Mucosa of descending colon (tissue), 3 donors: ENCODE measurements at regions not wholly inside any gene's neighbourhood (a gene's known extent, or its start where the extent isn't known, plus 50 kb on each side); places are given as distances from the start of the nearest gene placed in this dataset.

Experiments
- ATAC-seq: fragments of 200-7000 bp; cut with Tn5 transposase; one replicate; pipeline ENCODE4 v1.9.1; 2020; ENCODE audit warnings: mild to moderate bottlenecking, moderate library complexity
- DNase-seq, 3 donors: peaks; one replicate each; pipeline ENCODE4 v3.0.0-alpha.2; 2020
- H3K36me3 ChIP-seq: fragments of 200-600 bp; one replicate; pipeline ENCODE4 v1.8.0; 2021; ENCODE audit warnings: low read depth, mild to moderate bottlenecking
- H3K4me1 ChIP-seq: fragments of 200-600 bp; one replicate; pipeline ENCODE4 v1.8.0; 2021; ENCODE audit warnings: low read depth, mild to moderate bottlenecking
- H3K4me3 ChIP-seq: fragments of 200-600 bp; one replicate; pipeline ENCODE4 v1.8.0; 2021; ENCODE audit warnings: mild to moderate bottlenecking
- H3K9me3 ChIP-seq: fragments of 200-600 bp; one replicate; pipeline ENCODE4 v1.8.0; 2021; ENCODE audit warnings: mild to moderate bottlenecking
- intact Hi-C, 2 donors: fragments of 100-400 bp; cut with DNase I in 1 of 2; cut with micrococcal nuclease in 1 of 2; formaldehyde crosslinking; loops; one replicate each; pipeline versions ENCODE4 v1.11.0 to v1.11.1; 2022; cut with DNase I, micrococcal nuclease
- TF ChIP-seq, protein P1 (sequence below): fragments of 200-600 bp; IDR thresholded peaks from one replicate; pipeline ENCODE4 v1.8.0; 2022; ENCODE audit warnings: antibody characterized with exemption, mild to moderate bottlenecking
- donor health status: DM: no; HTN: no; CAD: no; lungs with moderate emphysema.
- donor health status: DM: no; HTN: no; CAD: no.
- donor health status: DM: no; HTN: yes; CAD: no.

DNA sequence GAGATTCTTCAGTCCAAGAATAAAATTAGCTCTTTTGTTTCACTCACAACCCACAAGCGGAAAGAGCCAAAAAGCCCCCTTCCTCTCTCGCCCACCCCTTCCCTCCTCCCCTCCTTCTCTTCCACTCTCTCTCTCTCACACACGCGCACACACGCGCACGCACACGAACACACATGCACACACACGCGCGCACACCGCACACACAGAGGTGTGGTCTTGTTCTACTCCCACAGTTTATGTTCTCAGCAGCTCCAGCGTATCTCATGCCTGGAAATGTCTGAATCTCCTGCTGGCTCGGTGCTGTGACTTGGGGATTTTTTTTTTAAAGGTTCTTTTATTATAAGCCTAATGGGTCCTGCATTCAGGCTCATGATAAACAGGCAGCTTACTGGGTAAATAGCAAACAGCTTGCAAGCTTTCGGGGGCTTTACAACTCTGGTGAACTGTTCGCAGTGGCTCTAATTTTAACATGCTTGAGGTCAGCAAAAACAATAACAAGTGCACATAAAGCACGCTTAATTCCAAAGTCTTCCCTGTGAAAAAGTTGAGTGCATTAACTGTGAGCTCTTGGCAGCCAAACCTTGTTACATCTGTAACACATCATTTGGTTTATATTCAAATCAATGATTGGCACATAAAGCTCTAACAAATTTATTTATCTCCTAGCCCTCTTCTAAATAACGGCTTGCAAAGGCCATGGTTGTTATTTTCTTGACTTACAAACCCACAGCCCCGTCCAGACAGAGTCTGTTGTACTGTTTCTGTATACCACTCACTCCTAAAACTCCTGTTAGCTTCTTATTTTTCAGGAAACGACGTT lies 424.1 kb upstream of the MGMT start:
- DNase-seq (no peak), ATAC-seq (no peak)
- TF ChIP-seq, protein P1, sequence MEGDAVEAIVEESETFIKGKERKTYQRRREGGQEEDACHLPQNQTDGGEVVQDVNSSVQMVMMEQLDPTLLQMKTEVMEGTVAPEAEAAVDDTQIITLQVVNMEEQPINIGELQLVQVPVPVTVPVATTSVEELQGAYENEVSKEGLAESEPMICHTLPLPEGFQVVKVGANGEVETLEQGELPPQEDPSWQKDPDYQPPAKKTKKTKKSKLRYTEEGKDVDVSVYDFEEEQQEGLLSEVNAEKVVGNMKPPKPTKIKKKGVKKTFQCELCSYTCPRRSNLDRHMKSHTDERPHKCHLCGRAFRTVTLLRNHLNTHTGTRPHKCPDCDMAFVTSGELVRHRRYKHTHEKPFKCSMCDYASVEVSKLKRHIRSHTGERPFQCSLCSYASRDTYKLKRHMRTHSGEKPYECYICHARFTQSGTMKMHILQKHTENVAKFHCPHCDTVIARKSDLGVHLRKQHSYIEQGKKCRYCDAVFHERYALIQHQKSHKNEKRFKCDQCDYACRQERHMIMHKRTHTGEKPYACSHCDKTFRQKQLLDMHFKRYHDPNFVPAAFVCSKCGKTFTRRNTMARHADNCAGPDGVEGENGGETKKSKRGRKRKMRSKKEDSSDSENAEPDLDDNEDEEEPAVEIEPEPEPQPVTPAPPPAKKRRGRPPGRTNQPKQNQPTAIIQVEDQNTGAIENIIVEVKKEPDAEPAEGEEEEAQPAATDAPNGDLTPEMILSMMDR, result no peak
- intact Hi-C loops, result no loop called here
- H3K4me1 ChIP-seq, result no peaks in the 10 kb centered on the region
- H3K9me3 ChIP-seq, result no peaks in the 10 kb centered on the region
- H3K4me3 ChIP-seq, result no peak overlapping the region
- H3K36me3 ChIP-seq, result no peaks in the 10 kb centered on the region

DNA sequence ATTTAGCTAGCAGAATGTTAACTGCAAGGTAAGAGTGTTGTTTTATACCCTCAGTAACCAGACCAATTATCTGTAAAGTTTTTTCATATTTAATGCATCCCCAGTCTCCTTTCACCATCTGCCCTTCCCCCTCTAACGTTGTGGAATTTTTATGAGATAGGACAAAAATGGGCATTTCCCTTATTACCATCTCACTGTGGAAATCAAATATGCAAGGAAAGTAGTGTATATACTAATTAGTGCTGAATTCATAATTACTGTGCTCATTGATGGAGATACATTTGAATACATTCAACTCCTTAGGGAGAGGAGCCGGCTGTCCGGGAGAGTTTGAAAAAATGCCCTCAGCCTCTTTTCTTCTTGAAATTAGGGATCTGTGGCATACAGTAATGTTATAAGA lies 423.4 kb upstream of the MGMT start:
- no peaks in the 10 kb centered on the region for H3K9me3 ChIP-seq
- H3K4me1 ChIP-seq, result no peaks in the 10 kb centered on the region
- H3K36me3 ChIP-seq, result no peaks in the 10 kb centered on the region
- TF ChIP-seq, protein P1, result no peak
- intact Hi-C loops, result no loop called here
- H3K4me3 ChIP-seq, result no peak overlapping the region
- DNase-seq (no peak), ATAC-seq (no peak)

DNA sequence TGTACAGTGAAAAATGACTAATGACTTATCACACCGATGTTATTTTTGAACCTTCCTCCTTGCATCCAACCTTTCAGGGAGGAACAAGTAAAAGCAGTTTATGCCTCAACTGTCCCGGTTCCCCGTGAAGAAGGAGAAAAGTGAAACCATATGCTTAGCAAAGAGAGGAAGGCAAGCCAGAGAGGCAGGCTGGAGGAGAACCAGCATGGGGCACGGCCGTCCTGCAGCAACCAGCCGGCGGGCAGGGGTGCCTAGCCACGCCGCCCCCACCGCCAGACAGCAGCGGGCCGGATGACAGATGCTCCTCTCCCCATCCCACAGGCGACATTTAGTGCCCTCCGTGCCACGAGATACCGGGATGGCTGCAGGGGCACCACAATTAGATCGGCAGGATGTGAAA lies 421.4 kb upstream of the MGMT start:
- TF ChIP-seq, protein P1, result no peak
- DNase-seq (no peak), ATAC-seq (no peak)
- no peaks in the 10 kb centered on the region for H3K36me3 ChIP-seq
- H3K4me3 ChIP-seq, result no peak overlapping the region
- no peaks in the 10 kb centered on the region for H3K9me3 ChIP-seq
- intact Hi-C loops, result no loop called here
- H3K4me1 ChIP-seq, result no peaks in the 10 kb centered on the region

DNA sequence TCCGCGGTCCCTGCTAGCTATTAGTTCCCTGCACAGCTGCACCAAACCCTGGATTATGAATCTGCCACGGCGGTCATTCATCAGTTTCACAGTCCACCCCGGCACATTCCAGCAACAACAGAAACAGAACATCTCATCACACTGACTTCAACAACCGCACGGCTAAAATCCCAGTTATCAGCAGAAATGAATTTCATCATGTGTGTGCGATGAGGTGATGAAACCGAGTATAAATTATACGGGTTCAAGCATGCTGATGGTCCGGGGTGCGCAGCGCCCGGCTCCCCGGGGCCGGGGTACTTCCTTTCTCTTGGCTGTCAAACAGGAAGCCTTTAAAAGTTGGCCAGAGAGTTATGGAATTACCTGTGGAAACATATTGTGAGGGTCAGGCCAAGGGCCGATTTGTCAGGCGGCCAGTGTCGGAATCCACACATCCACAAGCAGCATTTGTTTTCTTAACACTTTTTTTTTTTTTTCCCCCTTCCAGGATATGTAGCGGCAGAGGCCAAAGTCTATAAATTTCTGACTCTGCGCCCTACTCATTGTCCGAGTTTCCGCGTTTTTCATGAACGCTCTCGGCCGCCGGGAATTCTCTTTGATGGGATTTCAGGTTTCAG lies 420.9 kb upstream of the MGMT start:
- Histone ChIP-seq H3K4me1 (no peaks in the 10 kb centered on the region), H3K36me3 (no peaks in the 10 kb centered on the region), H3K4me3 (no peak overlapping the region), H3K9me3 (no peaks in the 10 kb centered on the region)
- ATAC-seq (no peak), DNase-seq (no peak)
- TF ChIP-seq, protein P1, result no peak
- intact Hi-C loops, result no loop called here

DNA sequence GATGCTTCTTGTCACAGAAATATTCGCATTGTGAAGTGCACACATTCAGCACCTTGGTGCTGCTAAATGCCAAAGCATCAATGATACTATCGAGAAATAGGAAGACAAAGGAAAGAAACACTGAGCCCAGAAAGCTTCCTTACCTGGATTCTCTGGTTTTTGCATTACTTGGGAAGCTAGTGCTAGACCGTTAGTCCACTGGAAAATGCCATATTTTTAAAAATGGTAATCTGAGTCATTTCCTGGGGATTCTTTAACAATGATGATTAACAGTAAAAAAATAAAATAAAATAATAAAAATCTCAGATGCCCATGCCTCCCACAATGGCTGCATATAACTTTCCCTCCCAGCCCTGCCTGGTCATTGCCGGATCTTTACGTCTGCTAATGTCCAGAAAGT lies 420.1 kb upstream of the MGMT start:
- Histone ChIP-seq H3K9me3 (no peaks in the 10 kb centered on the region), H3K36me3 (no peaks in the 10 kb centered on the region), H3K4me1 (no peaks in the 10 kb centered on the region), H3K4me3 (no peak overlapping the region)
- intact Hi-C loops, result no loop called here
- ATAC-seq, result no peak
- no peak for DNase-seq
- TF ChIP-seq, protein P1, result no peak
